ENCODE measurements at regions not wholly inside any gene's neighbourhood (a gene's known extent, or its start where the extent isn't known, plus 50 kb on each side); places are given as distances from the start of the nearest gene placed in this dataset.

- DNase-seq (ENCODE audit: low read depth), result no peak
- H3K4me3 ChIP-seq (ENCODE audit: low read depth, low read length), result no peak overlapping the region
- TF ChIP-seq, protein P1, sequence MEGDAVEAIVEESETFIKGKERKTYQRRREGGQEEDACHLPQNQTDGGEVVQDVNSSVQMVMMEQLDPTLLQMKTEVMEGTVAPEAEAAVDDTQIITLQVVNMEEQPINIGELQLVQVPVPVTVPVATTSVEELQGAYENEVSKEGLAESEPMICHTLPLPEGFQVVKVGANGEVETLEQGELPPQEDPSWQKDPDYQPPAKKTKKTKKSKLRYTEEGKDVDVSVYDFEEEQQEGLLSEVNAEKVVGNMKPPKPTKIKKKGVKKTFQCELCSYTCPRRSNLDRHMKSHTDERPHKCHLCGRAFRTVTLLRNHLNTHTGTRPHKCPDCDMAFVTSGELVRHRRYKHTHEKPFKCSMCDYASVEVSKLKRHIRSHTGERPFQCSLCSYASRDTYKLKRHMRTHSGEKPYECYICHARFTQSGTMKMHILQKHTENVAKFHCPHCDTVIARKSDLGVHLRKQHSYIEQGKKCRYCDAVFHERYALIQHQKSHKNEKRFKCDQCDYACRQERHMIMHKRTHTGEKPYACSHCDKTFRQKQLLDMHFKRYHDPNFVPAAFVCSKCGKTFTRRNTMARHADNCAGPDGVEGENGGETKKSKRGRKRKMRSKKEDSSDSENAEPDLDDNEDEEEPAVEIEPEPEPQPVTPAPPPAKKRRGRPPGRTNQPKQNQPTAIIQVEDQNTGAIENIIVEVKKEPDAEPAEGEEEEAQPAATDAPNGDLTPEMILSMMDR (IDR thresholded peaks at IDR 0.05; ENCODE audit: low read depth, low read length, missing control alignments), result no peak
- in situ Hi-C loops (cut with HindIII; ENCODE audit: low sequenced_read_pairs), result no loop called here
Measured at GRCh38 chr3:189058071-189058470, 113.7 kb upstream of the TPRG1 start.

- no peak overlapping the region for H3K4me3 ChIP-seq (ENCODE audit: low read depth, low read length)
- DNase-seq (ENCODE audit: low read depth), result no peak
- in situ Hi-C loops (cut with HindIII; ENCODE audit: low sequenced_read_pairs), result no loop called here
- TF ChIP-seq, protein P1 (IDR thresholded peaks at IDR 0.05; ENCODE audit: low read depth, low read length, missing control alignments), result no peak
Measured at GRCh38 chr3:189070965-189071364, 100.8 kb upstream of the TPRG1 start.

DNA sequence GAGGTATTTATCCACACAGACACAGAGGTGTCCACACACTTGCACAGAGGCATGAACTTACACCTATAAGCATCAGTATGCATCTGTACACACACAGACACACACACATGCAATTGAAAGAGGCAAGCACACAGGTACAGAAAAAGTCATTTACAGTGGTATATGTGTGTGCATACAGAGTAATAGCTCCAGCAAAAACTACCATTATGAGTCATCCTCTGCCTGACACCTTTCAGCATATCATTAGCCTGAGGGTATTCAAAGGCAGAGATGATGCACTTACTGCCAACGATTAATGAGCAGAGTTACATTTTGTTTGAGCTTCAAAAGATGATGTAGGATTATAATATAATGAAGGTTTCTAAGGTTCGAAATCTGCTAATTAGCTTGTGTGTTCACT, 100.3 kb upstream of the TPRG1 start:
- TF ChIP-seq, protein P1 (IDR thresholded peaks at IDR 0.05; ENCODE audit: low read depth, low read length, missing control alignments), result no peak
- in situ Hi-C loops (cut with HindIII; ENCODE audit: low sequenced_read_pairs), result no loop called here
- no peak overlapping the region for H3K4me3 ChIP-seq (ENCODE audit: low read depth, low read length)
- no peak for DNase-seq (ENCODE audit: low read depth)

DNA sequence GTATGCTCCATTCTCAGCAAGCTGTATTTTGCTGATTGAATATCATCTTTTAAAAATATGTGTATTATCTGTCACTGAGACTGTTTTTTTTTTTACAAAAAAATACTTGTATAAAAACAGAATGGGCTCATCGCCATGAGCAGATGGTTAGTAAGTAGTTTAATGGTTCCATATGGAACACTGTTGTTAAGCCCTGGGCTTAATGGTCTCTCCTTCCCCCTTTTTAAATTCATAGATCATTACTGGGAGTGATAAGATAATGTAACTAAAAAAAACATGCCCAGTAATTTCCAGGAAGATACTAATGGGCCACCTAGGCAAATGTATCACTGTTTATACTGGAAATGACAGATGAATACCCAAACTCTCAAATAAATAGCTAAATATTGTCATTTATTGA, 95.3 kb upstream of the TPRG1 start:
- in situ Hi-C loops (cut with HindIII; ENCODE audit: low sequenced_read_pairs), result no loop called here
- TF ChIP-seq, protein P1 (IDR thresholded peaks at IDR 0.05; ENCODE audit: low read depth, low read length, missing control alignments), result no peak
- DNase-seq (ENCODE audit: low read depth), result no peak
- H3K4me3 ChIP-seq (ENCODE audit: low read depth, low read length), result no peak overlapping the region

- TF ChIP-seq, protein P1 (IDR thresholded peaks at IDR 0.05; ENCODE audit: low read depth, low read length, missing control alignments), result no peak
- in situ Hi-C loops (cut with HindIII; ENCODE audit: low sequenced_read_pairs), result loop anchor here (5.0 kb wide), 1 partner anchor 103 kb away; no protein-coding TSS in a partner anchor
- no peak overlapping the region for H3K4me3 ChIP-seq (ENCODE audit: low read depth, low read length)
- no peak for DNase-seq (ENCODE audit: low read depth)
Measured at GRCh38 chr3:189080745-189081144, 91.0 kb upstream of the TPRG1 start.

DNA sequence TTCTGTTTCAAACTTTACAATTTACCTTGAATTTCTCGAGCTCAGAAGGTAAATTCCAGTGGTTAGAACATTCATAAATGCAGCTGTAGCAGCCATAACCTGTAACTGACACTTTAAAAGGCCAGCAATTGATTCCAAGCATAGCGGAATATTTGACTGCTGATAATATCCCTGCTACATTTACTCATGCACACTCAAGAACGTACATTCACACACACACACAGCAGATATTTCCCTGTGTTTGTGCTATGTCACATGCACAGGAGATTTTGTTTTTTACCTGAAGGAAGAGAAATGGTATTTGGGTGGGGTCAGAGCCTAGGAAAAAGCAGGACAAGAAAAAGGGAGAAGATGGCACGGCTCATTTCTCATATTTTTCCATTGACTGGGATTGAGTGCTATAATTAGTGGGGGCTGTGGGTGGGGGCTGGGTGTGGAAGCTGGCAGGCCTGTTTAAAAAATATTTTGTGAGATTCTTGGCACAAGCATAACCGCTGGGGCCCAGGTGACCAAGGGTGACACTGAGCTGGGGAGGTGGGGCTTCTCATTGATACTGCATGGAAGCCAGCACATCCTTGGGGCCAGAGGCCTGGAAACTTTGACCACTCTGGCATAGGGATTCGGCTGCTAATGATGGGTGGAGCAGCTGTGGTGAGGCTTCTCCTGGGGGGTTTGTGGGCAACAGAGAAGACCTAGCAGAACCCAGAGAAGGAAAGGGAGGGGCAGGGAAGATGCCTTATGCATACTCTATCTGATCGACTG, 88.9 kb upstream of the TPRG1 start:
- DNase-seq (ENCODE audit: low read depth), result no peak
- TF ChIP-seq, protein P1 (IDR thresholded peaks at IDR 0.05; ENCODE audit: low read depth, low read length, missing control alignments), result no peak
- H3K4me3 ChIP-seq (ENCODE audit: low read depth, low read length), result no peak overlapping the region
- in situ Hi-C loops (cut with HindIII; ENCODE audit: low sequenced_read_pairs), result loop anchor here (5.0 kb wide), 1 partner anchor 106 kb away; no protein-coding TSS in a partner anchor
